GM23248 (cell line): ENCODE measurements at regions not wholly inside any gene's neighbourhood (a gene's known extent, or its start where the extent isn't known, plus 50 kb on each side); places are given as distances from the start of the nearest gene placed in this dataset.

Experiments used
- EZH2 ChIP-seq: fragments of 200-600 bp; sonication (generic); IDR thresholded peaks from 2 replicates; pipeline ENCODE4 v1.6.1; 2018; ENCODE audit warnings: antibody characterized with exemption, mild to moderate bottlenecking; ENCODE audit not compliant: insufficient read depth, poor library complexity, severe bottlenecking
- EZH2phosphoT487 ChIP-seq: fragments of 200-600 bp; sonication (generic); IDR thresholded peaks from 2 replicates; pipeline ENCODE4 v1.6.1; 2018; ENCODE audit warnings: antibody characterized with exemption, moderate library complexity, mild to moderate bottlenecking, low read depth; ENCODE audit not compliant: insufficient read depth

GRCh38 chr6:11292091-11292490, 59.6 kb upstream of the NEDD9 start:
- no peak for TF ChIP-seq EZH2phosphoT487
- no peak for TF ChIP-seq EZH2
